IPS-NIHi11 (cell line): ENCODE measurements at regions not wholly inside any gene's neighbourhood (a gene's known extent, or its start where the extent isn't known, plus 50 kb on each side); places are given as distances from the start of the nearest gene placed in this dataset.

Experiments used
- DNase-seq: peaks from one replicate; pipeline ENCODE4 v3.0.0; 2012; ENCODE audit warnings: mixed read lengths, low spot score

DNA sequence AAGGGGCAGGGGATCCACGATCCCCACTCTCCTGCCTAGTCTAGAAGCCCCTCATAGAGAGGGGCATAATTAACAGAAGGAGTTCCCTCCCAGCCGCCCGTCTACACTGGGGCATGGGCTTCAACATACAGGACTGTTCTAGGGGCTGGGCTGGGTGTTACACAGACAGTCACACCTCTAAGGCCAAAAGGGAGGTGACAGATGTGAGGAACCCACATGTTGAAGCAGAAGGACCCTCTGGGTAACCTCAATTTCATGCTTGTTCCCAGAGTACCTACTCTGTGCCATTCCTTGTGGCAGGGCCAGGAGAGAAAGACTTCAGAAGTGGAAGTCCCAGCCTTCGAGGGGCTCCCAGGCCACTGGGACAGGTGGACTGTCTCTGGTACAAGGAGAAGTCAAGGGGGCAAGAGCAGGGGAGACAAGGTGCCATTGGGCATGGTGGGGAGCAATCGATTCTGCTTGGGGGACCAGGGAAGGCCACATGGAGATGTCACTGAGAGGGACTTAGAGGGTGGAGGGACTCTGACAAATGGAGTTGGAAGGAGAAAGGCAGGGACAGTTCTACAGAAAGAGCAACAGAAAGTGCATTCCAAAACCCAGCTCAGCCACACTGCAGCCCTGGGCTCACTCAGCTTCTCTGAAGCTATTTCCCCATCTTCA is 71.3 kb downstream of the CPN2 start:
- DNase-seq, result no peak

DNA sequence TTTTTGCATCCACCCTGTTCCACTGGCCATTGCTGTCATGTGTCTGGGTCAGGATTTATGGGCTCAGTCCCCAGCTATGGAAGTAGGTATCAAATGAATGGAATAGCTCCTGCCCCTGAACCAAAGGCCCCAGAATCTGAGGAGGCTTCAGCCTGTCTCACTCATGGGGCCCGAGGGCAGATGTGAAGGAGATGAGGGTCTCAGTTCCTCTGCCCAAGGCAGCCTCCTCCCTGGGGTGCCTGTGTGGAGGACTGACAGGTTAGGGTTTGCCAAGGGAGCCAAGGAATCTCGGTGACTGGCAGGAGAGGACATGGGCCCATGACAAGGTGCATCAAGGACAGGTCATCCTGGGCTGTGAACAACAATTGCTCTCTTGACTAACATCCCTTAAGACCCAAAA is 70.4 kb downstream of the CPN2 start:
- DNase-seq, result no peak

DNA sequence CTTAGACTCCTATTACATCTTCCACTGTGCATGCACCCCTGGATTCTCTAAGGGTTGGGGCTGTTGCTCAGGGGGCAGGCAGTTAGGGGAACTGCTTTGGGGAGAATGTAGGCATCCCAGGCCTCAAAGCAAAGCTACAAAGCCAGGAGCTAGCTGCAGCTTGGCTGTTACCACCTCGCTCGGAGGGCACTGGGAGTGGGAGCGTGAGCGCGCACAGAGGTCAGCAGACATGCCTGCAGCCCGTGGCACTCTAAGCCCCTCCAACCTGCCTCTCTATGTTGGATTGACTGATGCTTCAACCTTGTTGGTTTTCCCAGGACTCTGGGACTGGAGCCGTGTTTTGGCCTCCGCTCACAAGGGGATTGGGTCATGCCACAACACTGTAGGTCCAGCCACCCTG is 69.8 kb downstream of the CPN2 start:
- no peak for DNase-seq

DNA sequence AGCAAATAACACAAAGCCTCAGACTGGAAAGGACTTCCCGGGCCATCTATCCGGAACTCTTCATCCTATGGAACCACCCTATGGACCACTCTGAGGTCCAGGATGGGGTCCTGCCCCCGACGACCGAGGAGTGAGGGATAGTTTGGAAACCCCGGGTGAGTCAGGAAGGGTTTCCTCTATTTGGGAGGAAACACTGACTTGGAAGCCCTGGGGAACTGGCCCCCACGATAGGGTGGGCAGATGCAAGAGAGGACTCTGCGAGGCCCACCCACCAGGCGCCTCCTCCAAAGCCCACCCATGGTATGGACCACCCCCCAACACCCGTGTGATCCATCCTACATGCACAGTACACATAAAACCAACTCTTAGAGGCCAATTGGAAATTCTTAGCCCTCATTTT is 69.4 kb downstream of the CPN2 start:
- no peak for DNase-seq

DNA sequence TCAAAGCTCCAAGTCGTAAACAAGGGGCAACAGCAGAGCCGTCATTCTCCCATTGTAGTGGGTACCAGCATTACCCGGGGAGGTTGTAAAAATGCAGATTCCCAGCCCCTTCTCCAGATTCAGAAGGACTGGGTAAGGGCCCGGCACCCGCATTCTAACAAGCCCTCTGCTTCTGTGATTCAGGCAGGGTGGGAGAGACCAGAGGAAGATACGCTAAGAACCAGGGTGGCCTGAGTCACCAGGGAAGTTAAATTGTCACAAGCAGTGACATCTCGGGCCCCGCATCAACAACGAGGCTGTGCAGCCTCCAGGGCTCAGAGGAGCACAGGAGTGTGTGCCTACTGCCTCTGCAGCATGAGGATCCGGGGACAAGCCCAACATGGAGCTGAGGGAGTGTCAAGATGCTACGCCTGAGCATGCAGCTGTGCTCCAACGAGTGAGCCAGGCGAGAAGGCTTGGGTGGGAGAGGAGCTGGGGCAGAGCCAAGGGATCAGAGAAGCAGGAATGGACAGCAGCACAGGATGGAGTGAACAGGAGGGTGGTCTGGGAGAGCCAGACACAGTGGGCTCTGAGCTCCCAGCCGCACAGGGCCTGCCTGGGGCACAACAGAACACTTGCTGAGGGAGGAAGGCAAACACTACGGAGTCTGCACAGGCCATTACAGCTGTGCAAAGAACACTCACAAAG is 68.5 kb downstream of the CPN2 start:
- DNase-seq, result no peak

DNA sequence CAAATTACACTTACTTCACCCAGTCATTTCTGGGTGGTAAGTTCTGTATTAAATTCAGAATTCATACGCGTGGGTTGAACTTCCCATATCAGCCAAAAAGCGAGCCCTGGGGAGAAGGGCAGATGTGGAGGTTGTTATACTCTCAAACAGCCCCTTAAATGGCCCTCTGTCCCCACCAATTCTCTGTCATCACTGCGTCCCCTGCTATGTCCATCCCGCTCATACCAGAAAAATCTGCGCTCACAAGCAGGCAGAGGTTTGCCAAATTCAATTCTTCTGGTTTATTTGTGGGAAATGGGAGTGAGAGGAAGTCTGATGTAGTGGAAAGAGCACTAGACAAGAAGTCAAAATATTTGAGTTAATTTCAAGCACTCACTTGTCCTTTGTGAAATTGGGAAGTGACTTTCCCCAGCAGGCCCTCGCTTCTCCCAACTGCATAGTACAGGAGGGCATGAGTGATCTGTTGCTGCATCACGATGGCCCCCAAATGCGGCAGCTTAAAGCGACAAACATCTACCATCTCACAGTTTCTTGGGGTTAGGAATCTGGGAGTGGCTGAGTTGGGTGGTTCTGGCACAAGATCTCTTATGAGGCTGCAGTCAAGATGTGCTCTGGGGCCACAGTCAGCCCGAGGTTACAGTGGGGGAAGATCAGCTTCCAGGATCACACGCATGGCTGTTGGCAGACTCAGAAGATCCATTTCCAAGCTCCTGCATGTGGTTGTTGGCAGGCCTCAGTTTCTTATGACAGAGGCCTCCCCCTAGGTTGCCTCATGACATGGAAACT is 67.7 kb downstream of the CPN2 start:
- no peak for DNase-seq

DNA sequence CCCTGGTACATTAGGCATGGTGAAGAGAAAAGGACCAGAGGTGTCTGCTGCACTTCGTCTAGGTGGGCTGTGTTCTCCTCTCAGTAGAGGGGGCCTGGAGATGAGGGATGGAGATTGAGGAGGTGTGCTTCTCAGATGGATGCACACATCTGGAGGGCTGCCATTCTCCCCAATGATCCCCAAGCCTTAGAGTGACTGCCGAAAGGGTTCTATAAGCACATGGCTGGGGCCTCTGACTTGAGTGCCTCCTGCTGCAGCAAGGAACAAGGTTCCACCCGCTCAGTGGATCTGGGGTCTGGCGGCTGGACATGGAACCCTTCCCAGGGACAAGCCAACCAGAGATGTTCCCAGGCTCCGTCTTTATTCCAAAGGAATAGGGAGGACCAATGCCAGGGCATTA is 66.8 kb downstream of the CPN2 start:
- no peak for DNase-seq

DNA sequence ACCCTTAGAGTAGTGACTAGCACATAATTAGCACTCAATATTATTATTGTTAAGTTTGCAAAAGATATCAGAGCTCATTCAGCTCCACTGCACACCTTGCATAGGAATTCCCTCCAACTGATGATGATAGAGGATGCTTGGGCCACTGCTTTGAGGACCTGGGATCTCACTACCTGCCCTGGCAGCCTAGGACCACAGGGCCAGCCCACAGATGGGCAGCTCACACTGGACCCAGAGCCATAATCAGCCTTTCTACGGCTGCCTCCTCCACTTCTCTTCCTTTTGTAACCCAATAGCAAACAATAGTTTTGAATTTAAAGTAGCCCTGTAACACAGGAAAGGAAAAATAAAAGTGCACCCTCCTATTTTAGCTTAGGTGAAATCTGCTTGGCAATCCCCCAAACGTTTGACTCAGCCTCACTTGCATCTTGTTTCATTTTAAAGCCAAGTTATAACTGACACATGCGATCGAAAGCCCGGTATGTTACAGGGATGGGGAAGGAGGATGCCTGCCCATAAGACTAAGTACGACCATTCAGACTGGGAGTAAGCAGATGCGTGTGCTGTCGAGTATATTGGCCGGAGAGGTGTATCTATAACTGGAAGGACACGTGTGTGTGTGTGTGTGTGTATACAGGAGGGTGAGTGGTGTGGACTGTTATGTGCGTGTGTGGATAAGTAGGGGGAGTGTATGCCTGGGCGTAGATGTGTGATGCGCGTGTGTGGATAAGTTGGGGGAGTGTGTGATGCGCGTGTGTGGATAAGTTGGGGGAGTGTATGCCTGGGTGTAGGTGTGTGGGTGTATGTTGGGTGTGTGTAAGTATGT is 65.9 kb downstream of the CPN2 start:
- no peak for DNase-seq

DNA sequence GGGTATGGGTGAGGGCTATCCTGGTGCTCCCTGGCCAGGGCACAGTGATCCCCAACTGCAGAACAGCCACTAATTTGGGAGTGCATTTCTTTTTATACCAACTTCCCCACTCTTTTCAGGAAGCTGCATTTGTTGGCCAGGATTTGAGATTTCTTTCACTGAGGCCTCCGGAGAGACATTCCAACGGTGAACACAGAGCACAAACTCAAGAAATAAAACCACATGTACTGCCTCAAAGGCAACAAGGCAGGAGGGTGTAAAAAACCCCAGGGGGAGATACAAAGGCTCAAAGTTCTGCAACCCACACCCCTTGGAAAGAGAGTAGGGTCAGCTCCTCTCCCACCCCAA is 65.3 kb downstream of the CPN2 start:
- no peak for DNase-seq

DNA sequence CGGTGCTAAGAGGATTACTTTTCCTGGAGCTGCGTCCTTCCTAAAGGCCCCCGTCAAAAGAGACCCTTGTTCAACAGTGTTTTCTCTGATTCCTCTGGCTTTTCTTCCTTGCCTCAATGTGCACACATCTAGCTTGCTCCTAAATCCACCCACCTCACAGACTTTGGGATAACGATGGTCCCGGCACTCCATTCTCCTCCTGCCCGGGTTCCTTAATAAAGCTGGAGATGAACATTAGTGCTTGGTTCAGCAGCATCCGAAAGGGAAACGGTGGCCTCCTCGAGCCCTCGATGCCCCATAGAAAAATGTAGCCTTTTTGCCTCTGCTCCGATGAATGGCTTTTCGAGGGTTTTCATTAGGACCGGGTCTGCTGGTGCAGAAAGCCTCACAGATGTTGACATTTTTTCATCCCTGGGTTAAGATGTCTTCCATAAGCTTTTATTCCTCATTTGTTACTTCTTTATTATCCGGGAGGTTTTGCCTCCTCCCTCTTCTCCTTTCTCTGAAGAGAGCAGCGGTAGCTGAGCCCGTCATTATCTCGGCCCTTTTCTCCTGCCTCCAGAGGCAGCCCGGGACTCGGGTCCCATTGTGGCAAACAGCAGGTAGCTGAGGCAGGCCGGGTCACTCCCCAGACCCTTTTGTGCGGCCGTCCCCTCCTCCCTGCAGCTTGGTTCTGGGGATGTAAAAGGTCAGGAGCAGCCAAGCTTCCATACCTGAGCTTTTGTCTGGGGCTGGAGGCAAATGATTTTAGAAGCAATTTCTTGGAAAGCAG is 64.6 kb downstream of the CPN2 start:
- peak; percentile 82 for DNase-seq

DNA sequence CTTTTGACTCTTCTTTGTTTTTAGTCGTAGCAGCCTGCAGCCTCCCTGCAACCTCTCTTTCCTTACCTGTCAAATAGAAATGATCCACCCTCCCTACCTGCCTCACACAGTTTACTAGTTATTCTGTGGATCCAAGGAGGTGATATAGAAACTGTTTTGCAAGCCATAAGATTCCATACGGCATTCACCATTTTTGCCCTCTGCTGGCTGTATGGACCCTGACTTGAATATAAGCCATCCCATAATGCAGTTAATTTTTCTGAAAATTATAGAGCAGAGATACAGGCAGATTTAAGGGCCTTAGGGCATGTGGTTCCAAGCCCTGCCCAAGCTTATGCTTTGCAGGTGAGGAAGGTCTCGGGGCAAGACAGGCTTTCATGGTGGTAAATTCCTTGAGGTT is 63.8 kb downstream of the CPN2 start:
- DNase-seq, result no peak

DNA sequence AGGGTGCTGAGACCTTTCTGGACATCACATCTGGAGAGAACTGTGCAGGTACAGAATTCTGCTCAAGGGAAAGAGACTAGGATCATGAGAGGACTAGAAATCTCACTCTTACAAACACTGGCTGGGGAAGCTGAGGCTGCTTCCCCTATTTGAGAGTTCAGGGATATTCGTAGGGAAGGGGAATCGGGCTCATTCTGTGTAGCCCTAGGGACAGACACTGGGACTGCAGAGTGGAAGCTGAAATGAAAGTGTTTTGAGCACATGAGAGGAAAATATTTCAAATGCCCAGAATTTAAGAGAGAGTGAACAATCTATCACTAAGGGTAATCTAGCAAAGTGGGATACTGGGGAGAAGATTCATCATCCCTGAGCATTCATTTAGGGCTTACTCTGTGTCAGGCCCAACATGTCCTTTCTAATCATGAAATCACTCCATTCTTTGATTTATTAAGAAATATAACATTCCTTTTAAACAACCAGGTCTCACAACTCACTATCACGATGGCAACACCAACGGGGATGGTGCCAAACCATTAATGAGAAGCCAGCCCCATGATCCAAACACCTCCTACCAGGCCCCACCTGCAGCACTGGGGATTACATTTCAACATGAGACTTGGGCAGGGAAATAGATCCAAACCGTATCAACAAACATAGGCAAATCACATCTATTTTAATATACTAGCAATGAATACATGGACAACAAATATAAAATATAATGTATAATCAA is 63.0 kb downstream of the CPN2 start:
- DNase-seq, result no peak
